DOHH2 (cell line): ENCODE measurements at regions not wholly inside any gene's neighbourhood (a gene's known extent, or its start where the extent isn't known, plus 50 kb on each side); places are given as distances from the start of the nearest gene placed in this dataset.

Source experiments
- EZH2phosphoT487 ChIP-seq: fragments of 200-600 bp; sonication (generic); IDR thresholded peaks from 2 replicates; pipeline ENCODE4 v1.6.1; 2017; ENCODE audit warnings: borderline replicate concordance, mild to moderate bottlenecking, antibody characterized with exemption, low read length, moderate library complexity, mixed read lengths
- TF ChIP-seq, protein P1 (sequence below): fragments of 200-600 bp; sonication (generic); IDR thresholded peaks from one replicate; pipeline ENCODE4 v1.5.1; 2014; ENCODE audit warnings: antibody characterized with exemption, mild to moderate bottlenecking, low read depth, low read length; ENCODE audit not compliant: poor library complexity, severe bottlenecking

DNA sequence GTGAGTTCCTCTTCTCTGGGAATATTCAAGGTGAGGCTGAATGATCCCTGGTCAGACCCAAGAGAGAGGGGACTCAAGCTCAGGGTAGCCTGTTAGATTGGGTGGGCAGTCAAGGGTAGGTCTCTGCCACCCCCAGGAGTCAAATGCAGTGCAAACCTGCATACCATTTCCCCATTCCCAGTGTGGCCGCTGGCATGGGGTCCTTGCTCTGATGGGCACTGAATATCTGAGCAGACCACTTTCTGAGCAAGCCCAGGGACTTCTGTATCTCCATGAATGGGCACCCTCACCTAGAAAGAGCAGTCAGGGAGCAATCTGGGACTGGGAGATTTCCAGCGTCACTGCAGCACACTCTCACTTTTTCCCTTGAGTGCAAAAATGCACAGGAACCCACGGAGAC is 573.7 kb downstream of the BCL11B start:
- TF ChIP-seq, protein P1, sequence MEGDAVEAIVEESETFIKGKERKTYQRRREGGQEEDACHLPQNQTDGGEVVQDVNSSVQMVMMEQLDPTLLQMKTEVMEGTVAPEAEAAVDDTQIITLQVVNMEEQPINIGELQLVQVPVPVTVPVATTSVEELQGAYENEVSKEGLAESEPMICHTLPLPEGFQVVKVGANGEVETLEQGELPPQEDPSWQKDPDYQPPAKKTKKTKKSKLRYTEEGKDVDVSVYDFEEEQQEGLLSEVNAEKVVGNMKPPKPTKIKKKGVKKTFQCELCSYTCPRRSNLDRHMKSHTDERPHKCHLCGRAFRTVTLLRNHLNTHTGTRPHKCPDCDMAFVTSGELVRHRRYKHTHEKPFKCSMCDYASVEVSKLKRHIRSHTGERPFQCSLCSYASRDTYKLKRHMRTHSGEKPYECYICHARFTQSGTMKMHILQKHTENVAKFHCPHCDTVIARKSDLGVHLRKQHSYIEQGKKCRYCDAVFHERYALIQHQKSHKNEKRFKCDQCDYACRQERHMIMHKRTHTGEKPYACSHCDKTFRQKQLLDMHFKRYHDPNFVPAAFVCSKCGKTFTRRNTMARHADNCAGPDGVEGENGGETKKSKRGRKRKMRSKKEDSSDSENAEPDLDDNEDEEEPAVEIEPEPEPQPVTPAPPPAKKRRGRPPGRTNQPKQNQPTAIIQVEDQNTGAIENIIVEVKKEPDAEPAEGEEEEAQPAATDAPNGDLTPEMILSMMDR: no peak
- TF ChIP-seq EZH2phosphoT487: no peak
